DMS114 treated with DMSO at 0.1 percent for 48 hours (cell line): ENCODE measurements at regions not wholly inside any gene's neighbourhood (a gene's known extent, or its start where the extent isn't known, plus 50 kb on each side); places are given as distances from the start of the nearest gene placed in this dataset.

Experiments used
- DNase-seq: peaks from one replicate; lab custom pipeline; 2025; ENCODE audit not compliant: unreplicated experiment; lab: John Stamatoyannopoulos, UW

DNA sequence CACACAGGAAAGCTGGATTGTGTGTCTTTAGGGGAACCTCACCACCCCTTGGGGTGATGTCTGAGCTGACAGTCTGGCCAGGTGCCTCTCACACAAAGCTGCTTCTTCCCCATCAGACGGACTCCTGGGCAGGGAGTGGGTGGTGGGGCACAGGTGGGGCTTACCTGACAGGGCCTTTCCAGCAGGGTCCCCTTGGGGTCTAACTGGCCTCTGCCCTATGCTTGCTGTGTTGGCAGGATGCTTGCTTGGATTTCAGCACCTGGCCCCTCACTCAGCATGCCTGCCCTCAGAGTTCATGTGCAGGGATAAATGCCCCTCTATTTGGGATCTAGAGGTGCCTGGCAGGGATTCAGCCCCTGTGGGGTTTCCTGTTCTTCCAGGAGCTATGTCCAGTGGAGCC lies 496.9 kb upstream of the ZMIZ1 start:
- DNase-seq = no peak

DNA sequence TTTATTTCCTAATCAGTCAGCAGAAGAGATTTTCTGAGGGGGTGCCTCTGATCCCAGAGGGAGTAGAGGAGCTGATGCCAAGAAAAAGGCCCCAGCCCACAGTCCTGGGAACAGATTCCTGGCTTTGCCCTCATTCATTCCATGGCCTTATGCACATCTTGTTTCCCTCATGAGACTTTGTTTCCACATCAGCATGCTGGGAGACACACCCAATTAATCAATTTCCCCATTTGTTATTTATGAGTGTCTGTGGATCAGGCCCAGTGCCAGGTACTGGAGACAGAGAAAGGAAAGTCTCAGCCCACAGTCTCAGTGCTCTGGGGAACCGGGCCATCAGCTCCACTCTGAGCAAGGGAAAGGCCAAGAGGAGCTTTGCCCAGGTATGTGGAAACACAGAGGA lies 496.2 kb upstream of the ZMIZ1 start:
- no peak for DNase-seq

DNA sequence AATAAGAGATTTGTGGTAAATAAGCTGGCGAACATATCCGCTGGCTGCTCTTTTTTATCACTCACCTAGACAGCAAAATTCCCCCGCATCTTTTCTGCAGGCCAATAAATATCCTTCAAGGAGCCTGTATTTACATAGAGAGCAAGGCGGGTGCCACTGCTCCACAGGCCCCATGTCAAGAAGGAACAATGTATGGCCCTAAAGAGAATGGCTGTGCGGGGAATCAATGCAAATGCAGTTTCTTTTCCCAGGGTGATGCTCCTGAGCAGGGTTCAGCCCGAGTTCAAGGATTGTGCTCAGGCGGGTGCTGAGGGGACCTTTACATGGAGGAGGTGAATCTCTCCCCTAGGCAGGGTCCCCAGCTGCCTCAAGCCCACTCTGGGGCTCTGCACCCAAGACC lies 494.2 kb upstream of the ZMIZ1 start:
- no peak for DNase-seq

DNA sequence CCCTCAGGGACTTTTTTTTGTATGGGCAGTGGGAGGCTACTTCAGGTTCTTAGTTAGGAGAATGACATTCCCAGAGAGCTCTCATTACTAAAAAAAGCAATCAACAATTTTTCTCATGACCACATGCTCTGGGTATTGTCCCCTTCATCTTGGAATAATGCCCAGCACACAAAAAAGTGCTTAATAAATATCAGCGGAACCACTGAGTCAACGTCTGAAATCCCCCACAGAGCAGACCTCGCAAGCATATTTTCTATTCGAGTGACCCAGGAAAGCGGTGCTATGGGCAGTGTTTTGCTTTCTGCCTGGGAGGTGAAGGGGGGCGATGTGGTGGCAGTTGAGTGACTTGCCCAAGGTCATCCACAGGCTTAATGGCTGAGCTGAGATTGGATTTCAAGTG lies 493.4 kb upstream of the ZMIZ1 start:
- no peak for DNase-seq

DNA sequence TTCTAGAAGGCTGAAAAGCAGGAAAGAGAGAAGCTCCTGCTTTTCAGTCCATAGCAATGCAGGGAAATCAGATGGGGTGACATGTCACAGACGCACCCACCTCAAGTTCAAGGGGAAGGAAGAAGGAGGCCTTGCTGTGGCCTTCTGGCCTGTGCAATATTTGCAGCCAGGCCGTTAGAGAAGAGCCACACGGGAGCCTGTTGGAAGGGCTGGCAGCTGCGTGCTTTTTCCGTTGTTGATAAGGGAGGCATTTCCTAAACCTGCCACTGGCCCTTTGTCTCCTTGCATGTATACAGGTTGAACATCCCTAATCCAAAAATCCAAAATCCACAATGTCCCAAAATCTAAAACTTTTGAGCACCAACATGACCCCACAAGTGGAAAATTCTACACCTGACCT lies 492.5 kb upstream of the ZMIZ1 start:
- no peak for DNase-seq

DNA sequence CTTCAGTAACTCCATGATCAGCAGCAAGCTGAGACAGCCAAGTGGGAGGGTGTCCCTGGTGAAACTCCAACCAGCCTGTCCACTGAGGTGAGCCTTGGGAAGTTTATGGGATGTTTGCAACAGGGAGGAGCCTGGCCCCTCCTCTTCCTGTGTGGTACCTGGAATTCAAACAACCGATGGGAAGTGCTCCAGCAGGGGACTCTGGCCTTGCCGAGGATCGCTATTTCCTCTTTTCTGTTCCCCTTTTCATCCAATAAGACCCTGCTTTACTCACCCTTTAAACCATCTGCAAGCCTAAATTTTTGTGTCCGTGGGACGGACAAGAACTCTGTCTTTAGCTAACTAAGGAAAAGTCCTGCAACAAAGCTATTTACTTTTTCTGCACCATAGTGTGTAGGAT lies 491.1 kb upstream of the ZMIZ1 start:
- DNase-seq = no peak

DNA sequence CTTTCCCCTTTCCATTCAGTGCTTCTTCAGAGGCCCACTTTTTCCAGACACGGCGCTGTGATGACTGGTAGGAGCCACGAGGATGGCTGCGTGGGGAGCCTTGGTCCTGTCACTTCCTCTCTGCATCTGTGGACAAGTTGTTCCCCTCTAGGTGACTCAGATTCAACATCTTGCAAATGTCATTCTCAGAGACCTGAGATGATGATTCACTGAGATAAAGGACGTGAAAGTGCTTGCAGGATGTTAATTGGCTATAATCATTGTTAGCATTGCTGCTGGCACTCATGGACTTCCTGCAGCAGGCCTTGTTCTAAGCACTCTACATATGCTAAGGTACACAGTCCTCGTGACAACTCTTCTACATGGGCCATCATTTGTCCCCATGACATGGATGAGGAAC lies 489.8 kb upstream of the ZMIZ1 start:
- DNase-seq = no peak

DNA sequence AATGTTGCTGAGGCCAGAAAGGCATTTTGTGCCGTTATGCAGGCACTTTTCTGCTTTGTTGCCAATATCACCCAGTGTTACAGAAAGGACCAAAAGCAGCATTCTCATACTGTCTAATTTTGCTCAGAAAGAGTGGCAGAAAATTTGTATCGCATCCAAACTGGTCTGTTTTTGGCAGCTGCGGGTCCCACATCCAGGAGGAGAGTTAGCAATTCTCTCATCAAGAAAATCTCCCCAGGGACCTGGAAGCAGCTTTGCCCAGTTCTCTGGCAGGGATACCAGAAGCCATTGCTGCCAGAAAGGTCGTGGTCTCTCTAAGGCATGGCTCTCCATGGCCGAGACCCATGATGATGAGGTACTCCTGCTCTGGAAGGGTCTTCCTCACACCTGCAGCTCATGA lies 489.2 kb upstream of the ZMIZ1 start:
- no peak for DNase-seq

DNA sequence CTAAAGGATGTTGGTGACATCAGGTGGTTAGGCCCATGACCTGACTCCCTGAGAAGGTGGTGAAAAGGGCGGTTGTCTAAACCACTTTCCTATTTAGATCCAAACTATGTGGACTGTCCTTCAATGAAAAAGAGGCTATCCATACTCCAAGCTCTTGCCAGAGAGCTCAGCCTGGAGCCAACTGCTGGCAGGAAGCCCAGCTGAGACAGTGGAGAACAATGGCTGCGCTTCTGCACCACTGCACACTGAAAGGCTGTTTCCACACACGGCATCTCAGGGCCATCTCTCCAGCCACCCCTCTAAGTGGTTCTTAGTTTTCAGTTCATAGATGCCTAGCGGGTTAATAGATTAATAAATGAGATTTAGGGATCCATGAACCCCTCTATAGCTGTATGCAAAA lies 488.8 kb upstream of the ZMIZ1 start:
- DNase-seq = no peak

DNA sequence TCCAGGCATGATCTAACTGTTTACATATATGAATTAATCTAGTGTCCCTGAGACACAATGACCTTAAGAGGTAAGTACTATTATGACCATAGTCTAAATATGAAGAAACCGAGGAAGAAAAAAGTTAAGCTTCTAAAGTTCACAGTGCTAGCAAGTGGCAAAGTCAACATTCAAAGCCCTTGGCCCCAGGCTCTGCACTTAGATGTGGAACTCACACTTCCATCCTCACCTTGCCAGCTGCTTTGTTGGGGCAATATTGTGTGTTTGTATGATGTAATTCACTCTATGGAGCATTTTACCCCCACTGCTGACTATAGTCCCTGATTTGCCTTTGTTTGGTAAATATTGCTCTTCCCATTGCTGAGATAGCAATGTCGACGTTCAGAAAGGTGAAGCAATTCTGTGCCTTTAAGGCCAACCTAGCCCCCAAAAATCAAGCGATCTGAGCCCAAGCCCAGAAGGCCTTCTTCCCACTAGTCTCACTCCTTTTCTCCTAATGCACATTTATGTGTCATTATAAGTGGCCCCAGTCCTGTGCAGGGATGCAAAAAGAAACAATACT lies 487.6 kb upstream of the ZMIZ1 start:
- no peak for DNase-seq

DNA sequence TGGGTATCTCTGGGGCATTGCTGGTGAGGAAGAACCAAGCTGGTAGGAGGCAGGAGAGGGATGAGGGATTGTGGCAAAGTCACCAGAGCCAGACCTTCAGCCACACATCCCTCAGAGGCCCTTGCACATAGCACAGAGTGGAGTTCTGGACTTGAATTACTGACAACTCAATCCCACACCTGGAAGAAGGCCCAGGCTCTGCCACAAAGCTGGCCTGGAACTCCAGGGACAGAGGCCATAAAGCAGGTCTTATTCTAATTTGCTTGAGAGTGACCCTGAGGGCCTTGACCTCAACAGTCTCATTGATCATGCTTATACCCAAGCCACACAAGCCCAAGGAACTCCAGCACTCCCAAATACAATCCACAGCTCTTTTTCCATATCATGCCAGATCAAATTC lies 486.2 kb upstream of the ZMIZ1 start:
- no peak for DNase-seq

DNA sequence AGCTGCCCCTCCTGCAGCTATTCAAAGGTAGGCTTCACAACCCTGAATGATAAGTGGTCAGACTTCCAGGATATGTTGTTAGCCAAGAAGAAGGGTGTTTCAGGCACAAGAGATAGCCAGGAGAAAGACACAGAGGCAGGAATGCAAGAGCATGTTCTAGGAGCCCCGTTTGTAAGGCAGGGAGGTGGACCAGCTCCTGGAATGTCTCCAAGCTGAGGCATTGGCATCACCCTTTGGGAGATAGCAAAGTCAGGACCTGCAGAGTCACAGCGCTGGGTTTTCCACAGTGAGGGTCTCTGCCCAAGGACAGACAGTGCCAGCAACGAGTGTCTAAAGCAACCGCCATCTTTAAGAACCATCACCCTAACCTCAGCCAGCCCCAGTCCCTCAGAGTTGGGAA lies 484.5 kb upstream of the ZMIZ1 start:
- no peak for DNase-seq

DNA sequence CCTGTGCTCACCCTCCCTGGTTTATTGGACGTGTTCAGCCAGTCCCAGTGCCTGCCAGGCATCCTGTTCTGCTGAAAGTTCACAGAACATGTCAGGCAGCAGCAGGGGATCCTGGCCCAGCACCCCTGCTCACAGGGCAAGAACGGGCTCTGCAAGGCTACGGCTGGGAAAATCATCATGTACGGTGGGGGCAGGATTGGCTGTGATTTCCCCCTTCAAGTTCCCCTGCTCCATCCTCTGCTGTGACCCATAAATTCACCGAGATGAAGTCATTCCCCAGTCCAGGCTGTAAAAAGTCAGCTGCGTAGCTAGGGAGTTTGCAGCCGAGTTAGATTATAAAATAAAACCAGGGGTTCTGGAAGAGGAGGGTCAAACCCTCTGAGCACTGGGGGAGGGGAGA lies 484.1 kb upstream of the ZMIZ1 start:
- no peak for DNase-seq

DNA sequence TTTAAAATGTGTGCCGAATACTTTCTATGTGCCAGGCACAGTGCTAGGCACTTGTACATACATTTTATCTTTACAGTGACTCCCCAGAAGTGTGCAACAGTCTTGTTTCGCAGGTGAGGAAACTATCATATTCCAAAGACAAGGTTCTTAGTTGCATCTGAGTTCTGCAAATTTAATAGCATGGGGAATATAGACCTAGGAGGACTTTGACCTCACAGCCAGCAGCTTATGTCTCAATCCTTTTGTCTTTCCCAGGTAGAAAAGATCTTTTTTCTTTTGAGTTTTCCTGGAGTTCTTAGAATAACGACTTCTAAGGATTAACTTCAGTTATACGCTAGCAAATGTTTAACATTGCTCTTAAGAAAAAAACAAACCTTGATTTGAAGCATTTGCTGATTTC lies 482.8 kb upstream of the ZMIZ1 start:
- DNase-seq = no peak

DNA sequence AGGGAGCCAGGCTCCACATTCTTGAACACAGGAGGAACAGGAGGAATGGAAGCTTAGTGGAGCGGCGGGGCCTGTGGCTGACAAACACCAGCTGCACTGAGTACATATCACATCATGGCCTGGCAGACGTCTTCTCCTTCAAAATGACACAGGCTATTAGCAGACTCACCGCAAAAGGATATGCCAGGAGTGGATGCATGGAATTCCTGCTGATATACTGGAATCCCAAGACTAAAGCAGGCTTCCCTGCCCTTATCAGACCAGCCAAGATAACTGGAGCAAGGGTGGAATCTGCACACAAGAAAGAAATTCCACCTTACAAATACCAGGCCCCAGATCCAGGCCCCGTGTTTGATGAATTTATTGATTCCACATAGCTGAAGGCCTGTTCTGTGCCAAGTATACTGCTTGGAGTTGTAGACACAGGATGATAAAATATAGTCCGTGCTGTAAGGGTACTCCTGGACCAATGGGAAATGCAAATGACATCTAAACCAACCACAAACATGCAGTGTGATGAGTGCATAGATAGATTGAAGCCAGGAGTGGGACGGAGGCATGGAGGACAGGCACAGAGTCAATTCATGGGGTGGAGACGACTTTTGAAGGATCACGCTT lies 480.5 kb upstream of the ZMIZ1 start:
- no peak for DNase-seq

DNA sequence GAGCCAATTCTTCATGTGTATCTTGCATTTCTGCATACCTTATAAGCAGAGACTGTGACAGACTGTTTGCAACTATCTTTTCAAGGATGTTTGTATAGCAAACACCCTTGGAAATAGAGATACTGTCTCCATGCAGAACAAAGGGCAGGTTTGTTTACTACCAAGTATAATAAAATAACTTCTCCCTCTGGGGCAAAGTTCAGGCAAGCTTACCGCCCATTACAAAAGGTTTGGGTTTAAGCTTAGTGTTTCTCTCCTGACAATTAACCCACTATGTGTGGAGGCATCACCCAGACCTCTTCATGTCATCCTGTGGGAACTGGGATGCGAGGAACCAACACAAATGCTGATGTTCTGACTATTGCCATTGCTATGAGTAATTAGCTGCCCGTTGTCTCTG lies 479.1 kb upstream of the ZMIZ1 start:
- no peak for DNase-seq

DNA sequence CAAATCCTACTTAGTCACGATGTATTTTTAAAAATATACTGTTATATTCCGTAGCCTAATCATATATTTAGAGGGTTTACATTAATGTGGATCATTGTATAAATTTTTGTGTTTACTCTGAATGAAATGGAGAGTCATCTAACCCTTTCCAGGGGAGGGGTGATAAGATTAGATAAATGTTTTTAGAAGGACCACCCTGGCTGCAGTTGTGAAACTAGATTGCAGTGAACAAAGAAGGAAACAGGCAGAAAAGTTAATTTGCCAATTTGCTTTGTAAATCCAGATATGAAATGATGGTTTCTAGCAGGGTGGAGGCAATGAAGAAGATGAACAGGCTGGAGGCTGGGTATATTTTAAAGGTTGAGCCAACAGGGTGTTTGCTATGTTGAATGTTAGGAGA lies 477.7 kb upstream of the ZMIZ1 start:
- no peak for DNase-seq

DNA sequence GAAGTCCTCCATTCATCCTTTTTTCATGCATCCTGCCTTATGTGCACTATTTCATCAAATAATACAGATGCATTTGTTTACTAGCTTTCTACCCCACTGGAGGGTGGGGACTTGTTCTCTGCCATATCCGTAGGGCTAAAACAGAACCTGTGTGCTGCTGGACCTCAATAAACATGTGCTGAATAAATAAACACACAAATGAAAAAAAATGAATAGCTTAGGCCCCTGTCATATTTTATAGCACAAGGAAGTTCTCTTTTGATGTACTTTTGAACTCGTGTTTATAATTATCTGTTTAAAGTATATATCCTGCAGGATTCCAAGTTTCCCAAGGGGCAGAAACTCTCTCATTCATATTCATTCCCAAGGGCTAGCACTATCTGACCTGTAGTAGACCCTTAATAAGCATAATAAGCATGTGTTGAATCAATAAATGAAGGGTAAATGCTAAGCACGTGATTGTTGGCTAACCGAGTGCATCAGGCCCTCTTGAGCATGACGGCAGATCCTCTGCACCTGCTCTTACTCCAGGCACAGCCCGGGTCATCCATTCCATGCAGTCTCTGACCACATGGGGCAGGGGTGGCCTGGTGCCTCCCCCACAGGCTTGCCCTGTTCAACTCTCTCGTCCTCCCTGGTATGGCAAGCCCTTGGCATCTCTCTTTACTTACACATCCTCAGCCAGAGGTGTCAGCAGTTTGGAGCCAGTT lies 474.1 kb upstream of the ZMIZ1 start:
- DNase-seq = no peak

DNA sequence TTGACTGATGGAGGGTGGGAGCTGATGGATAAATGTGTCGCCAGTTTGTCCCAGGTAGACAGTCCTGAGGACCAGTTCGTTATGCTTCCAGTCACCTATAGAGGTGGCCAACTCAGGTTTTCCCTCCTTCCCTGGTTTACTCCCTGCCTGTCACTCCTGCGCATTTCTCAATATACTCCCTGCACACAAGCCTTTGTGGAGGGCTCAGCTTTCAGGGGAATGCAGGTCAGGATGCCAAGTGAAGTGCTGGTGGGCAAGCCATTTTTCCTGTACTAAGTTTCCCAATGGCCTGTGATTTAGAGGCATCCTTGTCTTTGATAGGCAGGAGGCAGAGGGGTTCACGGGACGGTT lies 473.5 kb upstream of the ZMIZ1 start:
- no peak for DNase-seq

DNA sequence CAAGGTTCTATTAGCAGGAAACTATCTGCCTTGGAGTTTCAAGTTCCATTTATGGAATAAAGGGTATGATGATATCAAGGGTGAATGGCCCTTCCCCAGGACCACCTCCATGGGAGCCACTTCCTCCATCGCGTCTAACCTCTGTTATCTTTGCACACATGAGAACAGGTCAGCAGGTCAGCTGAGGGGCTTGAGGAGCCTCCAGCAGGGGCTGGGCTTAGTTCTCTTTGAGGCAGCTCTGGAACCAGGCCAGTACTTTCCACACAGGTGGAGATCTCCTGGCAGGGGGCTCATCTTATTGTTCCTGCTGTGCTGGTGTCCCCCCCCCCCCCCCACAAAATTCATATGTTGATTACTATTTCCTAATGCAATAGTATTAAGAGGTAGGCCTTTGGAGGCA lies 472.2 kb upstream of the ZMIZ1 start:
- DNase-seq = no peak

DNA sequence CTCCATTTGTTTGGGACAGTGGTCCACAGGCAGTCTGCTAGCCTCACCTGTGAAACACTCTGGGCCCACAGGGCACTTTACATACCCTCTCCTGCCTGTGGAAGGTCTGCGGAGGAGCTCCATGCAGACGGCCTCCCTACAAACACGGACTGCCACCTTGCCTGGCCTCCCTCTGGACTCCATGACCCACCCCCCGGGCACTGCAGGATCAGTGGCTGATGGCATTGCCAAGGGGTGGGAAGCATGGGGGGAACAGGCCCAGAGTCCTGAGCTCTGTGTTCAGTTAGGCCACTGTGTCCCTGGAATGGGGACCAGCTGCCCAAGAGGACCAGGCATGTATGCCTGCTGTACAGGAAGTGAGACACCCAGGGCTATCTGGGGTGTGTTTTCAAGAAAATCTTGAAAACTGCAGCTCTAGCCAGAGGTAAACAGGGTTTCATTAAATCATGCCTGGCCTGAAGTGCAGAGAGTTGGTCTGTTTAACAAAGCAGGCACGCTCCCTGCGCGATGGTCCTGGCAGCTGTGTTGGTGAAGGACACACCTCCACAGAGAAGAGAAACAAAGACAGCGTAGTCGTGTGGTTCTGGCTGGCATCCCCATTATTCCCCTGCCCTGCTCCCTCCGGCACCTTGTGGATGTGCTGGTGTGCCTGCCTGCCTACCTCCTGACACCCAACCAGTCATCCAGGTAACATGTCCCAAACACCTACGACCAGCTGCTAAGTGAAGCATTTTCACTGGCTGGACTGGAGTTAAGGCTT lies 470.8 kb upstream of the ZMIZ1 start:
- DNase-seq = no peak

DNA sequence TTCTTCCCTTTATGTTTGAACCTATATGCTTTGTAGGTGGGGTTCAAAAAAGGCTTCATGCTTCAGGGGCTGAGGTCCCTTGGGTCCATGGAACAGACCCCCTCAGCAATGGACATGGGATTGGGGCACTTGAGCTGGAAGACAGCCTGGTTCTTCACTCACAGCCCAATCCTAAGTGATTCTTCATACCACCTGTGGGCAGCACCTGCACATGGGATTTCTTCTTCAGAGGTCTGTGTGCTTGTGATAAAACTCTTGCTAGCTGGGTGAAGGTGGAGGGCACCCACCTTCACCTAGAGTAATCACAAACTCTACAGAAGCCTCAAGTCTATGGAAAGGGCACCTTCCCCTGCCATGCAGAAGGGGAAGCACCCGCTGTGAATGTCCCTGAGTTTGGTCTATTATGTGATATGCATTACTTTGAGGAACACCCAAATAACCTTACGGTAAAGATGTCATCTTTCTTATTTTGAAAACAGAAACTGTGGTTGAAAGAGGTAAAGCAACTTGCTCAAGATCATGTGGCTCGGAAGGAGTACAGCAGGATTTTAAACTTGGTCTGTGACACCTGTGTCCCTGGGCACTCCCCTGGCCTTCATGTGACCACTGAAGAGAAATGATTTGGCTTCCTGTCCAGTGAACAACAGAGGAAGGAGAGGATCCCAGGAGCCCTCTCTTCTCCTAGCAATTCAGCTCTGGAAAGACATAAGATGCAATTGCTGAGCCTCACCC lies 469.5 kb upstream of the ZMIZ1 start:
- DNase-seq = no peak
